Transverse colon (tissue), 4 donors: ENCODE measurements at regions not wholly inside any gene's neighbourhood (a gene's known extent, or its start where the extent isn't known, plus 50 kb on each side); places are given as distances from the start of the nearest gene placed in this dataset.

Experiments
- CTCF ChIP-seq, 5 experiments: fragments of 200-600 bp in 3 of 5; fragments of 450-650 bp in 2 of 5; sonication (generic) in 3 of 5; IDR thresholded peaks; 1 replicate in 2 of 5; 2 replicates in 3 of 5; pipeline ENCODE4 v1.5.1; 2016 to 2017; ENCODE audit warnings: antibody characterized with exemption in 5 of 5, inconsistent platforms in 3 of 5, mild to moderate bottlenecking in 2 of 5, moderate library complexity in 1 of 5
- EP300 ChIP-seq: sonication (generic); formaldehyde crosslinking; IDR thresholded peaks from one replicate; pipeline ENCODE4 v1.6.1; 2017; ENCODE audit warnings: antibody characterized with exemption, low read depth
- POLR2AphosphoS5 ChIP-seq, 3 donors: sonication (generic); formaldehyde crosslinking; IDR thresholded peaks; one replicate each; pipeline ENCODE4 v1.6.1; 2016; ENCODE audit warnings: antibody characterized with exemption in 3 of 3

- TF ChIP-seq CTCF (IDR thresholded peaks at IDR 0.05) (no peak), POLR2AphosphoS5 (IDR thresholded peaks at IDR 0.05) (no peak), EP300 (no peak)
Observed at GRCh38 chr9:84436386-84437109, 96.0 kb upstream of the SLC28A3 start.
